CD4-positive, alpha-beta T cell (primary cell): ENCODE measurements at regions not wholly inside any gene's neighbourhood (a gene's known extent, or its start where the extent isn't known, plus 50 kb on each side); places are given as distances from the start of the nearest gene placed in this dataset.

Experiments
- ATAC-seq: fragments of 200-7000 bp; cut with Tn5 transposase; one replicate; pipeline ENCODE4 v1.10.0; 2022; ENCODE audit warnings: mild to moderate bottlenecking; ENCODE audit not compliant: poor library complexity
- CTCF ChIA-PET: fragments of 350-600 bp; sonication (Branson Sonifier 250); formaldehyde crosslinking; loops from one replicate; lab custom pipeline; 2021; ENCODE audit warnings: antibody characterized with exemption, inconsistent platforms; lab: Charles Lee
- POLR2A ChIA-PET: fragments of 350-600 bp; sonication (Branson Sonifier 250); formaldehyde crosslinking; loops from one replicate; lab custom pipeline; 2021; ENCODE audit warnings: antibody characterized with exemption, inconsistent platforms; lab: Charles Lee
- DNase-seq, 14 experiments: peaks; one replicate each; pipeline ENCODE4 v3.0.0-alpha.2; 2013 to 2020; ENCODE audit warnings: mixed read lengths in 2 of 14
- H3K27ac ChIP-seq, 2 donors: one replicate each; pipeline versions ENCODE4 v1.5.1 to v1.7.0; 2013; ENCODE audit warnings: low read length in 2 of 2, low read depth in 1 of 2, mild to moderate bottlenecking in 1 of 2
- H3K27me3 ChIP-seq, 2 experiments: 1 replicate in 1 of 2; 2 replicates in 1 of 2; pipeline versions ENCODE4 v1.6.1 to v1.7.0; 2013; ENCODE audit warnings: low read length in 2 of 2, control low read depth in 1 of 2, mild to moderate bottlenecking in 1 of 2, moderate library complexity in 1 of 2; ENCODE audit not compliant: insufficient read depth in 2 of 2, control insufficient read depth in 1 of 2
- H3K36me3 ChIP-seq: one replicate; pipeline ENCODE4 v1.6.1; 2013; ENCODE audit warnings: low read length, control low read depth; ENCODE audit not compliant: insufficient read depth
- H3K4me1 ChIP-seq: one replicate; pipeline ENCODE4 v1.6.1; 2013; ENCODE audit warnings: low read length, control low read depth; ENCODE audit not compliant: insufficient read depth
- H3K4me3 ChIP-seq: one replicate; pipeline ENCODE4 v1.5.1; 2013; ENCODE audit warnings: mild to moderate bottlenecking, low read length, moderate library complexity
- H3K9me3 ChIP-seq, 2 experiments: 1 replicate in 1 of 2; 2 replicates in 1 of 2; pipeline versions ENCODE4 v1.6.1 to v1.7.0; 2013; ENCODE audit warnings: low read length in 2 of 2, mild to moderate bottlenecking in 2 of 2, control low read depth in 1 of 2, moderate library complexity in 1 of 2; ENCODE audit not compliant: control insufficient read depth in 1 of 2, insufficient read depth in 1 of 2
- H3K27ac Mint-ChIP-seq: one replicate; pipeline ENCODE4 v1.8.0; 2020; ENCODE audit warnings: mixed read lengths
- H3K27me3 Mint-ChIP-seq: one replicate; pipeline ENCODE4 v1.8.0; 2021; ENCODE audit warnings: mixed read lengths
- H3K36me3 Mint-ChIP-seq: one replicate; pipeline ENCODE4 v1.8.0; 2021; ENCODE audit warnings: low read depth, mixed read lengths
- H3K4me1 Mint-ChIP-seq: one replicate; pipeline ENCODE4 v1.8.0; 2021; ENCODE audit warnings: low read depth, mixed read lengths
- H3K4me3 Mint-ChIP-seq: one replicate; pipeline ENCODE4 v1.8.0; 2020; ENCODE audit warnings: mild to moderate bottlenecking, mixed read lengths
- H3K9me3 Mint-ChIP-seq: one replicate; pipeline ENCODE4 v1.8.0; 2020; ENCODE audit warnings: mixed read lengths
- CTCF ChIP-seq: fragments of 200-600 bp; IDR thresholded peaks from one replicate; pipeline ENCODE4 v1.8.0; 2022; ENCODE audit warnings: antibody characterized with exemption, mild to moderate bottlenecking
- intact Hi-C, 2 experiments: fragments of 100-400 bp; cut with DNase I in 1 of 2; cut with micrococcal nuclease in 1 of 2; formaldehyde crosslinking; loops; one replicate each; pipeline versions ENCODE4 v1.15.1 to v1.9.0; 2023 to 2025; cut with DNase I, micrococcal nuclease

GRCh38 chr11:115687934-115688333 lies 183.7 kb upstream of the CADM1 start:
- Mint-ChIP-seq H3K36me3 (no peaks in the 10 kb centered on the region), H3K27me3 (peaks cover 7% of the 10 kb centered on the region), H3K4me1 (no peaks in the 10 kb centered on the region), H3K27ac (no peak overlapping the region), H3K9me3 (peaks cover 5% of the 10 kb centered on the region), H3K4me3 (no peak overlapping the region)
- ATAC-seq (no peak), DNase-seq (no peak)
- no peaks in the 10 kb centered on the region for H3K36me3 ChIP-seq
- no peaks in the 10 kb centered on the region for H3K4me1 ChIP-seq
- H3K27ac ChIP-seq, result no peak overlapping the region
- H3K9me3 ChIP-seq, result peaks cover 0 to 3% of the 10 kb centered on the region in 2 experiments
- intact Hi-C loops, result no loop called here
- TF ChIP-seq CTCF, result no peak
- no peak overlapping the region for H3K4me3 ChIP-seq
- ChIA-PET POLR2A (no interaction called here), CTCF (no interaction called here)
- H3K27me3 ChIP-seq, result no peaks in the 10 kb centered on the region

- DNase-seq (no peak), ATAC-seq (no peak)
- no peaks in the 10 kb centered on the region for H3K27me3 ChIP-seq
- H3K9me3 Mint-ChIP-seq, result peaks cover 8% of the 10 kb centered on the region
- H3K9me3 ChIP-seq, result peaks cover 0 to 3% of the 10 kb centered on the region in 2 experiments
- peaks cover 9% of the 10 kb centered on the region for H3K27me3 Mint-ChIP-seq
- intact Hi-C loops, result no loop called here
- no peaks in the 10 kb centered on the region for H3K4me1 ChIP-seq
- H3K4me3 Mint-ChIP-seq, result no peak overlapping the region
- H3K36me3 ChIP-seq, result no peaks in the 10 kb centered on the region
- no peak for TF ChIP-seq CTCF
- ChIA-PET POLR2A (no interaction called here), CTCF (no interaction called here)
- no peak overlapping the region for H3K27ac Mint-ChIP-seq
- no peaks in the 10 kb centered on the region for H3K36me3 Mint-ChIP-seq
- H3K4me3 ChIP-seq, result no peak overlapping the region
- H3K27ac ChIP-seq, result no peak overlapping the region
- no peaks in the 10 kb centered on the region for H3K4me1 Mint-ChIP-seq
Measured at GRCh38 chr11:115684699-115685098, 180.5 kb upstream of the CADM1 start.

- ChIA-PET CTCF (no interaction called here), POLR2A (no interaction called here)
- H3K4me3 Mint-ChIP-seq, result no peak overlapping the region
- Histone ChIP-seq H3K4me3 (no peak overlapping the region), H3K4me1 (no peaks in the 10 kb centered on the region), H3K36me3 (no peaks in the 10 kb centered on the region), H3K9me3 (peaks cover 0 to 3% of the 10 kb centered on the region in 2 experiments), H3K27ac (no peak overlapping the region), H3K27me3 (no peaks in the 10 kb centered on the region)
- H3K27me3 Mint-ChIP-seq, result peaks cover 5% of the 10 kb centered on the region
- peaks cover 8% of the 10 kb centered on the region for H3K9me3 Mint-ChIP-seq
- intact Hi-C loops, result no loop called here
- no peak for TF ChIP-seq CTCF
- ATAC-seq (no peak), DNase-seq (no peak)
- no peaks in the 10 kb centered on the region for H3K4me1 Mint-ChIP-seq
- H3K27ac Mint-ChIP-seq, result no peak overlapping the region
- H3K36me3 Mint-ChIP-seq, result no peaks in the 10 kb centered on the region
Measured at GRCh38 chr11:115684135-115684534, 179.9 kb upstream of the CADM1 start.
